DND-41 (cell line): ENCODE measurements at regions not wholly inside any gene's neighbourhood (a gene's known extent, or its start where the extent isn't known, plus 50 kb on each side); places are given as distances from the start of the nearest gene placed in this dataset.
"Not testable (repeated sequence)": the region's sequence is repeated elsewhere in the genome, so short reads cannot be mapped to it uniquely, and the experiment has no call there.

Experiments used
- CTCF ChIP-seq: IDR thresholded peaks from 2 replicates; pipeline ENCODE4 v1.5.1; 2012; ENCODE audit warnings: borderline replicate concordance, low read length, moderate library complexity, mild to moderate bottlenecking; ENCODE audit not compliant: poor library complexity, severe bottlenecking; ENCODE audit errors: extremely low read depth
- EZH2 ChIP-seq: IDR thresholded peaks from 3 replicates; pipeline ENCODE4 v1.6.1; 2012; ENCODE audit warnings: borderline replicate concordance, low read depth, mild to moderate bottlenecking, moderate library complexity, low read length, inconsistent platforms; ENCODE audit not compliant: severe bottlenecking

- TF ChIP-seq CTCF = peak; percentile 50
- not testable (repeated sequence) for TF ChIP-seq EZH2
These were observed 142.1 kb upstream of the EEF2KMT start for GRCh38 chr16:5239472-5240277.
